Mesothelial cell of epicardium (in vitro differentiated cells): ENCODE measurements at regions not wholly inside any gene's neighbourhood (a gene's known extent, or its start where the extent isn't known, plus 50 kb on each side); places are given as distances from the start of the nearest gene placed in this dataset.

Source experiments
- DNase-seq, 2 experiments: peaks; one replicate each; pipeline ENCODE4 v3.0.0; 2021; ENCODE audit warnings: low spot score in 2 of 2; ENCODE audit not compliant: unreplicated experiment in 2 of 2
- H3K27ac Mint-ChIP-seq: 2 replicates; pipeline ENCODE4 v1.8.0; 2021; ENCODE audit warnings: mixed read lengths
- H3K27me3 Mint-ChIP-seq: 2 replicates; pipeline ENCODE4 v1.8.0; 2021; ENCODE audit warnings: low read depth, mixed read lengths
- H3K36me3 Mint-ChIP-seq: 2 replicates; pipeline ENCODE4 v1.8.0; 2021; ENCODE audit warnings: mixed read lengths
- H3K4me1 Mint-ChIP-seq: 2 replicates; pipeline ENCODE4 v1.8.0; 2021; ENCODE audit warnings: mixed read lengths
- H3K4me3 Mint-ChIP-seq: 2 replicates; pipeline ENCODE4 v1.8.0; 2021; ENCODE audit warnings: mild to moderate bottlenecking, moderate library complexity, mixed read lengths
- H3K9me3 Mint-ChIP-seq: 2 replicates; pipeline ENCODE4 v1.8.0; 2021; ENCODE audit warnings: mixed read lengths
- CTCF ChIP-seq: fragments of 200-600 bp; sonication (generic); IDR thresholded peaks from one replicate; pipeline ENCODE4 v1.5.0; 2021; ENCODE audit warnings: antibody characterized with exemption; ENCODE audit not compliant: unreplicated experiment

DNA sequence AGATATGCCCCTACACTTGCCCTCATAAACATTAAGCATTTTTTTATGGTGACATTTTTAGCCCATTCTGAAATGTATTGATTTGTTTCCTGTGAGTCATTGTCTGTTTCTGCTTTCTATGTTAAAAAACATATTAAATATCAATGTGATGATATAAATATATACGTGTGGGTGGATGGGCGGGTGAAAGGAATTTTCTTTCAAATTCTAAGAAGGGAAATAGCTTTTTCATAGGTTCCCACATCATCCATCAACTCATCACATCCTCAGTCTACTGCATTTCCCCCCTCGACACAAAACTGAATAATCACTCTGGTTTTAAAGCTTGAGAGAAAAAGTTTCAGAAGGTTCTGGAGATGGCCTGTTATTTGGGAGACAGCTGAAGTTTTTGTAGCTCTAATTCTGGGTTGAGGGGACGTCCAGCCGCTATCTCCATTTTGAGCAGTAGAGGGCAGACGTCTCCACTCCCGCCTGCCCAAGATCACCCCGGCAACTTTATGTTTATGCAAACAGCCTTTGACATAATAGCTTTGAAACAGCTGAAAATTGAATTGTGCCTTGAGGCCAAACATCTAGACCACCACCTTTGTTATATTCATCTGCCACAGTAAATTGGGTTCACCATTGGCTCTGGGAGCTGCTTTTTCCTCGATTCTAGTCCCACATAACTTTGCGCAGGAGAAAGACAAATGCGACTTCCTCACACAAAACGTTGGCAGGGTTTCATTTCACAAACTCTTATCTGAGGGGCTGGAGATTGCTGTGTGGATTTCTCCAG lies 216.2 kb upstream of the CLINT1 start:
- Mint-ChIP-seq H3K27me3 (no peaks in the 10 kb centered on the region), H3K27ac (peak overlapping the region; percentile 94), H3K4me3 (peak overlapping the region; percentile 54), H3K36me3 (no peaks in the 10 kb centered on the region), H3K4me1 (peaks cover 19% of the 10 kb centered on the region), H3K9me3 (no peaks in the 10 kb centered on the region)
- DNase-seq = peak; percentile 33 to 77
- peak; percentile 71 for TF ChIP-seq CTCF

DNA sequence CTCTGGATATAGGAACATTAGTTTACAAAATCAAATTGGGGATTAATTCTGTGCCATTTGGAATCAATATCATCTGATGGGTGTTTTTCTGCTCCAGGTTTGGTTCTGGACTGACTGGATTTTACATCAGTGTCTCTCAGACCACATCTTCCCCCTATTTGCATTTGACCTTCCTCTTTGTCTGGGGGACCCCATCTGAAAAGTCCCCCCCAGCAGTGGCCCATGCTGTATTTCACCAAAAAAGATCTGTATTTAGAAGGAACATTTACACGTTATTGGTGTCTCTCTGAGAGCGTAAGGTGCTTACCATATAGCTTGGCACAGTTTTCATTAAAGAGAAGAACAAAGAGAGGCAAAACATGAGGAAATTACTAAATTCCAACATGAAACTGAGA lies 215.6 kb upstream of the CLINT1 start:
- H3K36me3 Mint-ChIP-seq = no peaks in the 10 kb centered on the region
- H3K4me1 Mint-ChIP-seq = peaks cover 25% of the 10 kb centered on the region
- H3K9me3 Mint-ChIP-seq = no peaks in the 10 kb centered on the region
- no peaks in the 10 kb centered on the region for H3K27me3 Mint-ChIP-seq
- no peak for DNase-seq
- no peak for TF ChIP-seq CTCF
- H3K4me3 Mint-ChIP-seq = no peak overlapping the region
- no peak overlapping the region for H3K27ac Mint-ChIP-seq

GRCh38 chr5:158070859-158071258 lies 211.9 kb upstream of the CLINT1 start:
- Mint-ChIP-seq H3K9me3 (peaks cover 4% of the 10 kb centered on the region), H3K27ac (no peak overlapping the region), H3K4me1 (peaks cover 37% of the 10 kb centered on the region), H3K27me3 (no peaks in the 10 kb centered on the region), H3K36me3 (peaks cover 2% of the 10 kb centered on the region), H3K4me3 (no peak overlapping the region)
- DNase-seq = no peak
- no peak for TF ChIP-seq CTCF

- Mint-ChIP-seq H3K27me3 (no peaks in the 10 kb centered on the region), H3K27ac (peak overlapping the region; percentile 48), H3K4me3 (no peak overlapping the region), H3K9me3 (peaks cover 4% of the 10 kb centered on the region), H3K36me3 (peaks cover 2% of the 10 kb centered on the region), H3K4me1 (peaks cover 38% of the 10 kb centered on the region)
- no peak for DNase-seq
- no peak for TF ChIP-seq CTCF
These were observed 210.9 kb upstream of the CLINT1 start for GRCh38 chr5:158069838-158070237.

GRCh38 chr5:158068964-158069363 lies 210.0 kb upstream of the CLINT1 start:
- no peaks in the 10 kb centered on the region for H3K27me3 Mint-ChIP-seq
- peaks cover 4% of the 10 kb centered on the region for H3K9me3 Mint-ChIP-seq
- TF ChIP-seq CTCF = no peak

More at GRCh38 chr5:158068964-158069363, 210.0 kb upstream of the CLINT1 start:
- Mint-ChIP-seq H3K4me1 (peaks cover 43% of the 10 kb centered on the region), H3K4me3 (no peak overlapping the region), H3K36me3 (peaks cover 2% of the 10 kb centered on the region), H3K27ac (peak overlapping the region; percentile 73)
- DNase-seq = no peak
